ENCODE measurements at regions not wholly inside any gene's neighbourhood (a gene's known extent, or its start where the extent isn't known, plus 50 kb on each side); places are given as distances from the start of the nearest gene placed in this dataset.

DNA sequence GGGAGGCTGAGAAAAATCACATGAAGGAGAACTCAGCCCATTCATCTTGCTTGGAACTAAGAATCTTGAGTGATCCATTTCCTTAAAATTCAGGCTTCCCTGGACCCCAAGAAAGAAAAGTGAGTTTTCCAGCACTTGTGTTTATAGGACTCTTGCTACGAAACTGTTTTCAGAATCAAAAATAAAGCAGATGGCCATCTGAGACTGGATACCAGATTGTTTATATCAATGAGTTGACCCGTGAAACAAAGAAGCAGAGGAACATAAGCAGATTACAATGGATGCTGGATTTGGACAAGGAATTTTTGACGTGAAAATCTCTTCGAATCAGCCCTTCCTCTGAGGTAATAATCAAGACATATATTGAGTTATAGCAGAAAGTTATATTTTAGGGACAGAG is 223.2 kb downstream of the SYK start:
- no peak for DNase-seq

DNA sequence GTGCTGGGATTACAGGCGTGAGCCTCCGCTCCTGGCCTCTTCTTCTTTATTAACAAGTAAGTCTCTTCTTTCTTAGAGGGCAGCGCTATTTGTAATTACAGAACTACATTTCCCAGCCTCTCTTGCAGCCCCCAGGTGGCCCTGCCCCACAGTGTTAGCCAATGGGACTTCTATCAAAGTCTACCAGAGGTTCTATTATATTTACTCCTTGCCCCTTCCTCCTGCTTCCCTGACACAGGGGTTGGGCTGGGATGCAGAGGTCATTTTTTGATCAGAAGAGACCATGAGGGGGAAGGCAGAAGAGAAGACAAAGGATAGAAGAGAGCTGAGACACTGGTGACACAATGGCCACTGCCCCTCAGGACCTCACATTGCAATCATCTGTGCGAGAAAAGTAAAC is 224.2 kb downstream of the SYK start:
- DNase-seq: no peak

DNA sequence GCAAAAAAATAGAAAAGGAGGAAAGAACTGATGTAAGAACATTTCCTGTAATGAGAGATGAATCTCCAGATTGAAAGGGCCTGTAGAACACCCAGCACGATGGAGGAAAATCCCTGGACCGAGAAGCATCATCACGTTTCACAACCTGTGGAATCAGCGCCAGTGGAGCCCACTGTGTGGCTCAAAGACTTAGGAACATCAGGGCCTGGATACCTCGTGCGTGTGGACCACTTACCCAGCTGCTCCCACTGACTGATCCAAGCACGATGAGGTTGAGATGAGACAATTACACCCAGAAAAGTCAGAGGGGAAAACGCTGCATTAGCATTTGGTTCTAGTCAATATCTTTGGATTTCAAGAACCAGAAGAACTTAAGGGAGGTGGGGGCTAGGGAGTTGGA is 224.6 kb downstream of the SYK start:
- no peak for DNase-seq

DNA sequence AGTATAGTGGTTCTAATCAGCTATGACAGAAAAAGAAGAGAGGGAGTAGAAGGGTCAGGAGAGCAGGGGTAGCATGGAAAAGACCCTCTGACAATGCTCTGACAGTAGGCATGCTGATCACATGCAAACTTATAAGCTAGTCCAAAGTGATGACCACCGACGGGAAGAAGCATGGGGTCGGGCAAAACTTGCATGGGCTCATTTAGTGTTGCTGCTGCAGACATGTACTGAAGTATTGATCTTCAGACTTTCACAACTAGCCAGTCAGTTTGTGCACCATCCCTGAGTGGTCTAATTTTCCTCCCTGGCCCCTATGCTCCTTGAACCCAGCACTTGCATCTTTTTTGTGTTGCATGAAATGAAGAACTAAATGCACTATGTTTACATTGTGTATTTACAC is 225.4 kb downstream of the SYK start:
- no peak for DNase-seq

DNA sequence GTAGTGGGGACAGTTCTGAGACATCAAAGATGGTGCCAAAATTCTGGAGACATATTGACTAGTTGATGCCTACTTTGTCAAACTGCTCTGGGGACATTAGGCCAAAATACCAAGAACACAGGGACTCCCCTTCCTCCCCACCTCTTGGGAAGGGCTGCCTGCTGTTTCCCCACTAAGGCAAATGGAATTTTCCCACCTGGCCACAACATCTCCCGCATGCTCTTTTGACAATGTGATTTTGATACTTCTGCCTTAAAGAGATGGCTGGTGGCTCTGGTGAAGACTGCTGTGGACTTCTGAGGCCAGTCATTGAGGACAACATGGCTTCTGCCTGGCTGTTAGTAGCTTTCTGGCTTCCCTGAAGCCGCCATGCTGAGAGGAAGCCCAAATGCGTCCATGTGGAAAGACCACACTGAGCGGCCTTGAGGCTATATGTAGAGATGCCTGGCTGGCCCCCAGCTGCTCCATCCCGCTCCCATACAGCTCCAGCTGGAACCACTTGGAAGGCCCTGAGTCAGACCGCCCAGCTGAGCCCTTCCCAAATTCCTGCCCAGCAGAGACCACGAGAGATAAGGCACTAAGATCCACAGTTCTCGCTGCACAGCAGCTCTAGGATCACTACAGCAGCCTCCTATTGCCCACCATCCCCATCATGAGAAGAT is 226.7 kb downstream of the SYK start:
- no peak for DNase-seq

GRCh38 chr9:91029650-91030361 is 228.2 kb downstream of the SYK start:
- no peak for DNase-seq

DNA sequence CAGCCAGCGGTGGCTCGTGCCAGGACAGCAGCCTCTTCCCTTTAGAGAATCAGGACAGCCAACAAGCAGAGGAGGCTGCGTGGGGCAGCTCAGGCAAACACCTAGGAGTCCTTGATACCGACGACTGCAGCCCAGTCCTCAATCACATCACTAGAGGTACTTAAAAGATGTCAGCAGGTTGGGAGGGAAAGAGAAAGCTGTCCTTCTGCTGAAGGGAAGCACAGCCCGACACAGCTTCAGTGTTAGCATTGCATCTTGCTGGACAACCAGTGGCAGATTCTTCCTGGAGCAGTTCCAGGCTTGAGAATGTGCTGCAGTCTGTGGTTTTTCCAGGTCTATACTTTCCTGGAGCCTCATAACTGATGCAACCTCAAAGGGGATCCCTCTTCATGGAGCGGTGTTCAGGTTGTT is 230.5 kb downstream of the SYK start:
- no peak for DNase-seq

GRCh38 chr9:91033270-91033669 is 231.7 kb downstream of the SYK start:
- DNase-seq: no peak

DNA sequence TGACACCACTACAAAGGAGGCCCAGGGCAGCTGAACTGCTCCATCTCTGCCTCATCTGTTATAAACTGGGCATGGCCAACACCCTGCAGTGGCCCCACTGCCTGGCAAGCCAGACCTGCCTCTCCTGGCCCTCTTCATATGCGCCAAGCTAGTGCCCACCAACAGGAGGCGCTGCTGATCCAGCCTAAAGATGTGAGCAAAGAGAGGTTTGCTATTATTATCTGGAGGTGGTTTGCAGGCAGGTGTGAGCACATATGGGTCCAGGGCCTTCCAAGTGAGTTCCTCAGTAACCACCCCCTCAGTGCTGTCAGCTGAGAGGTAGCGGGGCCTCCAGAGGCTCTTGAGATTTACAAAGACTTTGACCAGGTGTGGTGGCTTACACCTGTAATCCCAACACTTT is 232.2 kb downstream of the SYK start:
- no peak for DNase-seq

- DNase-seq: no peak
Observed at GRCh38 chr9:91034521-91034920, 232.9 kb downstream of the SYK start.

GRCh38 chr9:91034976-91035824 is 233.6 kb downstream of the SYK start:
- no peak for DNase-seq

- no peak for DNase-seq
Observed at GRCh38 chr9:91035825-91036208, 234.2 kb downstream of the SYK start.

DNA sequence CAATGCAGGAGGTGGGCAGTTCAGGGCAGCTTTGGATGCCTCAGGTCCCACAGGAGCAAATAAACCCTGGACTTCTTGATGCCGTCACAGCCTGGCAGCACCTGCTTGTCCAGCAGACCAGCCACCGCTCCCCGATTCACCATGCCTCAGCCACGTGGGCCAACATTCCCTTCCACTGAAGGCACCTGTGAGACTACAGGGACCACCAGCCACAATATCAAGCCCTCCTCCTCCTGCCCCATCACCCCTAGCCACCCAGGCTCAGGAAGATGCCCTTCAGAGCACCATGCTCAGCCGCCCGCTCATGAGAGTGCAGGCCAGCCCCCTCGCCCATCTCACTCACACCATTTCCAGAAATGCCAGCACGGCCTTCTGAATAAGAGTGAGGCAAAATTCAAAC is 234.7 kb downstream of the SYK start:
- no peak for DNase-seq

- DNase-seq: peak; percentile 64
Observed at GRCh38 chr9:91036826-91037510, 235.3 kb downstream of the SYK start.

- DNase-seq: no peak
Observed at GRCh38 chr9:91037511-91038482, 236.2 kb downstream of the SYK start.

DNA sequence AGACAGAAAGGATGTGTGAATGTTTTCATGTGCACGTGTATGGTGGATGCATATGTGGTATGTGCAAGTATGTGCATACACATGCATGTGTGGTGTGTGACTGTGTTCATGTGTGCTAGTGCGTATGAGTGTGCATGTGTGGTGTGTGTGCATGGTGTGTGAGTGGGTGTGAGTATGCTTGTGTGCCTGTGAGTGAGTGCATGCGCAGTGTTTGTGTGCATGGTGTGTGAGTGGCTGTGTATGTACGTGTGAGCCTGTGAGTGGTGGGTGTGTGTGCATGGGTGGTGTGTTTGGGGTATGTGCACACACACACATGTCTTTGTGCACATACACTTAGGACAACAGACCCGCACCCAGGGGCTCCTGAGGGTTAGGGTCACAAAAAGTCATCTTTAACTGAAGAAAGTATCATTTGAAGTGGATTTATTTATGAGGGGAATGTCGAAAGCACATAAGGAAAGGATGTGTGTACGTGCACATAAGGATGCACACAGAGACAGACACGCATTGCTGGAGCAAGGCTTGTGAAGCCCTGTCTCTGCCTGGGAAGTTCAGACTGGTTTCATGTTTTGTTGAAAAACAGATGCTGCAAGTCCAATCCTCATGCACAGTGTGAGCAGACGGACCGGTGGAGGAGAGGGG is 237.0 kb downstream of the SYK start:
- no peak for DNase-seq

DNA sequence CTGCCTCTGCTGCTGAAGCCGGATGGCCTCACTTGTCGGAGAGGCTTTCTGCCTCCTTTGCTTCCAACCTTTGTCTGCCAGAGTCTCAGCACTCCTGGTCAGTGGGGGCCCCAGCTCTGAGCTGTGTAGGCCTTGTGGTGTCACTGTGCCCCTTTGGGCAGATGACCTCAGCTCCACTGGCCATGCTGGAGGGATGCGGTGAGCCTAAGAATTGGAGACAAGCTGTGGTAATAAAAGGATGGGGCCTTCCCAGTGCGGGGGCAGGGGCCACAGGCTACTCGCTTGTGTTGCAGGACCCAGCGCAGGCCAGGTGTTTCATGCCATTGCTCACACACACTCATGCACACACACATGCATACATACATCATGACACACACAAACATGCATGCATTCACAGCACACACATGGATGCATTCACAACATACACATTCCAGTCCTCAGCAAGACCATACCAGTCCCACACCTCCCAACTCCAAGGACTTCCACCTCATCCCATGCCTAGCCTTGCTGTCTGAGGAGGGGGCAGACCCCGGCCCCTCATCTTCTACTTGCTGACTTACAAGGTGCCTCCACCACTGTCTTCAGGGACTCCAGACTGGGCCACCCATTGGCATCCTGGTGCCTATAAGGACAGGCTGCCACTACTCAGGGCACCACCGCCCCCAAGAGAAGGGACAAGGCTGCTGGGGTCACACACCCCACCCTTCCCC is 237.7 kb downstream of the SYK start:
- no peak for DNase-seq

- no peak for DNase-seq
Observed at GRCh38 chr9:91039835-91040140, 238.2 kb downstream of the SYK start.

GRCh38 chr9:91040371-91041215 is 239.0 kb downstream of the SYK start:
- DNase-seq: no peak

DNA sequence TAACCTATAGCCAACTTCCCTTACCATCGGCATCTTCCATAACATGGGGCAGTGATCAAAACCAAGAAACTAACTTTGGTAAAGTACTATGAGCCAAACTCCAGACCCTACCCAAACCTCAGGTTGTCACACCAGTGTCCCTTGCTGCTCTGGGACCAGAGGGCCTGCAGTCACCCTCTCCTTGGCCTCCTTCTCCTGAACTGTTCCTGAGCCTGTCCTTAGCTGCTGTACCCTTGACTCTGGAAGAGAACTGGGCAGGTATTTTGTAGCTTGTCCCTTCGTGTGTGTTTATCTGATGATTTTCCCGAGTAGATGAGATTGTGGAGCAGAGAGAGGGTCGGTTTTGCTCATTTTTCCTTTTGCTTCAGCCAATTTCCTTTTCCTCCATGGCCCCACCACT is 240.4 kb downstream of the SYK start:
- no peak for DNase-seq
